ENCODE measurements at regions not wholly inside any gene's neighbourhood (a gene's known extent, or its start where the extent isn't known, plus 50 kb on each side); places are given as distances from the start of the nearest gene placed in this dataset.

DNA sequence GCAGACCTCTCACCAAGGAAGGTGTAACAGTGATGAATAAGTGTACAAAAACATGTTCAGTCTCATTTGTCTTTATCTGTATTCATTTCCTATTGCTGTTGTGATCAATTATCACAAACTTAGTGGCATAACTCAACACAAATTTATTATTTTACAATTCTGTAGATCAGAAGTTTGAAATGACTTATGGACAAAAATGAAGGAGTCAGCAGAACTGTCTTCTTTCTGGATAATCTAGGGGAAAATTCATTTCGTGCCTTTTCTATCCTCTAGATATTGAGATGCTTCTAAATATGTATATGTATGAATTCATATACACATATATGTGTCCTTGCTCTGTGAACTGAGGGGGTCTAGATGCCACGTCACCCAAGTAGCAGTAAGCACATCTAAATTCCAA is 663.1 kb upstream of the MARCKS start:
- H3K4me3 ChIP-seq (ENCODE audit: low read depth, low read length) = no peak overlapping the region
- no peak for TF ChIP-seq CTCF (IDR thresholded peaks at IDR 0.05; ENCODE audit: low read depth, low read length, missing control alignments)
- in situ Hi-C loops (cut with HindIII; ENCODE audit: low pct_ligation_motif_present, low sequenced_read_pairs) = no loop called here
- H3K27me3 ChIP-seq (replicated peaks) = no peaks in the 10 kb centered on the region
- no peak overlapping the region for H3K27ac ChIP-seq
- no peak for DNase-seq
- no peaks in the 10 kb centered on the region for H3K36me3 ChIP-seq (replicated peaks)

GRCh38 chr6:113202852-113203714 is 654.1 kb upstream of the MARCKS start:
- no peaks in the 10 kb centered on the region for H3K27me3 ChIP-seq (replicated peaks)
- H3K36me3 ChIP-seq (replicated peaks) = no peaks in the 10 kb centered on the region
- no peak overlapping the region for H3K27ac ChIP-seq
- no peak for TF ChIP-seq CTCF (IDR thresholded peaks at IDR 0.05; ENCODE audit: low read depth, low read length, missing control alignments)
- in situ Hi-C loops (cut with HindIII; ENCODE audit: low pct_ligation_motif_present, low sequenced_read_pairs) = no loop called here
- DNase-seq = no peak
- no peak overlapping the region for H3K4me3 ChIP-seq (ENCODE audit: low read depth, low read length)

DNA sequence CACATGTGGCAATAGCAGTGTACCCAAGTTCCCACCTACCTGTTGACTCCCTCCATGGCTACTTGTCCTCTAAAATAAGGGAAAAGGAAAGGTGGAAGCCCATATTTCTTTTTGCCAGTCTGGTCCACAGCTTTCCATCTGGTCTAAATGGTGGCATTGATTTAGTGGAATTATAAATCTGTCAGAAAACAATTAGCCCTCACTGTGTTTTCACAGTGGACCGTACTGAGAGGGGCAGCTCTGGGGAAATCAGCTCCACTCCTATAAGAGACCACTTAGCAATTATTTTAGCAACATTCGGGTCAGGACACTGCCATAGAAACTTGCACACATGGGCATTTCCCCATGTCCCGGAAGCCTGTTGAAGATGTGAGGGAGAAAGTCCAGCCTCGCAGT is 653.4 kb upstream of the MARCKS start:
- TF ChIP-seq CTCF (IDR thresholded peaks at IDR 0.05; ENCODE audit: low read depth, low read length, missing control alignments) = no peak
- H3K27ac ChIP-seq = no peak overlapping the region
- in situ Hi-C loops (cut with HindIII; ENCODE audit: low pct_ligation_motif_present, low sequenced_read_pairs) = no loop called here
- H3K36me3 ChIP-seq (replicated peaks) = no peaks in the 10 kb centered on the region
- no peaks in the 10 kb centered on the region for H3K27me3 ChIP-seq (replicated peaks)
- DNase-seq = no peak
- H3K4me3 ChIP-seq (ENCODE audit: low read depth, low read length) = no peak overlapping the region

- in situ Hi-C loops (cut with HindIII; ENCODE audit: low pct_ligation_motif_present, low sequenced_read_pairs) = no loop called here
- no peak for DNase-seq
Observed at GRCh38 chr6:113205553-113205952, 651.6 kb upstream of the MARCKS start.

GRCh38 chr6:113208726-113209125 is 648.4 kb upstream of the MARCKS start:
- in situ Hi-C loops (cut with HindIII; ENCODE audit: low pct_ligation_motif_present, low sequenced_read_pairs) = no loop called here
- Histone ChIP-seq H3K27ac (no peak overlapping the region), H3K27me3 (replicated peaks) (no peaks in the 10 kb centered on the region), H3K4me3 (ENCODE audit: low read depth, low read length) (no peak overlapping the region), H3K36me3 (replicated peaks) (no peaks in the 10 kb centered on the region)
- TF ChIP-seq CTCF (IDR thresholded peaks at IDR 0.05; ENCODE audit: low read depth, low read length, missing control alignments) = no peak
- no peak for DNase-seq

More at GRCh38 chr6:113205553-113205952, 651.6 kb upstream of the MARCKS start:
- Histone ChIP-seq H3K4me3 (ENCODE audit: low read depth, low read length) (no peak overlapping the region), H3K36me3 (replicated peaks) (no peaks in the 10 kb centered on the region), H3K27ac (no peak overlapping the region), H3K27me3 (replicated peaks) (no peaks in the 10 kb centered on the region)
- TF ChIP-seq CTCF (IDR thresholded peaks at IDR 0.05; ENCODE audit: low read depth, low read length, missing control alignments) = no peak

GRCh38 chr6:113209315-113209714 is 647.8 kb upstream of the MARCKS start:
- Histone ChIP-seq H3K27me3 (replicated peaks) (no peaks in the 10 kb centered on the region), H3K36me3 (replicated peaks) (no peaks in the 10 kb centered on the region), H3K27ac (no peak overlapping the region), H3K4me3 (ENCODE audit: low read depth, low read length) (no peak overlapping the region)
- TF ChIP-seq CTCF (IDR thresholded peaks at IDR 0.05; ENCODE audit: low read depth, low read length, missing control alignments) = no peak
- no peak for DNase-seq
- in situ Hi-C loops (cut with HindIII; ENCODE audit: low pct_ligation_motif_present, low sequenced_read_pairs) = no loop called here
